Liver (tissue), 8 donors: ENCODE measurements at regions not wholly inside any gene's neighbourhood (a gene's known extent, or its start where the extent isn't known, plus 50 kb on each side); places are given as distances from the start of the nearest gene placed in this dataset.
A peak's percentile ranks its signal among the peaks of the same experiment; 100 is the strongest.

Experiments used
- DNase-seq: peaks from one replicate; pipeline ENCODE4 v3.0.0-alpha.2; 2017; ENCODE audit warnings: low spot score
- H3K27ac ChIP-seq, 2 donors: one replicate each; pipeline ENCODE4 v1.7.0; 2013; ENCODE audit warnings: inconsistent platforms in 2 of 2, low read length in 2 of 2, control low read depth in 1 of 2, low read depth in 1 of 2, mild to moderate bottlenecking in 1 of 2
- H3K27me3 ChIP-seq, 4 donors: one replicate each; pipeline versions ENCODE4 v1.6.1 to v1.7.0; 2013; ENCODE audit warnings: low read length in 3 of 4, inconsistent platforms in 1 of 4, mild to moderate bottlenecking in 1 of 4, moderate library complexity in 1 of 4; ENCODE audit not compliant: control insufficient read depth in 4 of 4, insufficient read depth in 4 of 4
- H3K36me3 ChIP-seq, 4 donors: one replicate each; pipeline versions ENCODE4 v1.6.1 to v1.7.0; 2013; ENCODE audit warnings: low read length in 3 of 4, mild to moderate bottlenecking in 3 of 4, low read depth in 1 of 4, moderate library complexity in 1 of 4; ENCODE audit not compliant: control insufficient read depth in 4 of 4, insufficient read depth in 3 of 4
- H3K4me1 ChIP-seq, 4 donors: one replicate each; pipeline versions ENCODE4 v1.6.1 to v1.7.0; 2013; ENCODE audit warnings: low read length in 3 of 4, mild to moderate bottlenecking in 3 of 4, moderate library complexity in 1 of 4; ENCODE audit not compliant: control insufficient read depth in 4 of 4, insufficient read depth in 4 of 4
- H3K4me3 ChIP-seq, 3 donors: one replicate each; pipeline versions ENCODE4 v1.6.1 to v1.7.0; 2013; ENCODE audit warnings: low read length in 3 of 3, control low read depth in 1 of 3, low read depth in 1 of 3, mild to moderate bottlenecking in 1 of 3
- H3K9ac ChIP-seq, 2 donors: one replicate each; pipeline ENCODE4 v1.7.0; 2013; ENCODE audit warnings: low read length in 2 of 2, mild to moderate bottlenecking in 2 of 2, moderate library complexity in 2 of 2, control low read depth in 1 of 2, low read depth in 1 of 2
- H3K9me3 ChIP-seq, 4 donors: one replicate each; pipeline versions ENCODE4 v1.6.1 to v1.7.0; 2013; ENCODE audit warnings: low read length in 3 of 4; ENCODE audit not compliant: control insufficient read depth in 4 of 4
- ATF3 ChIP-seq: IDR thresholded peaks from 2 replicates; pipeline ENCODE4 v1.6.1; 2016; ENCODE audit warnings: antibody characterized with exemption
- CTCF ChIP-seq: fragments of 150-350 bp; IDR thresholded peaks from 2 replicates; pipeline ENCODE4 v1.5.1; 2017; ENCODE audit warnings: improper control_type of control experiment, low read depth, low read length; ENCODE audit not compliant: missing input control
- EGR1 ChIP-seq, 2 donors: IDR thresholded peaks; 2 replicates each; pipeline ENCODE4 v1.6.1; 2016 to 2018; ENCODE audit warnings: antibody characterized with exemption in 2 of 2, low read depth in 2 of 2
- FOXA1 ChIP-seq: IDR thresholded peaks from 2 replicates; pipeline ENCODE4 v1.6.1; 2016; ENCODE audit warnings: antibody characterized with exemption
- FOXA2 ChIP-seq: IDR thresholded peaks from 2 replicates; pipeline ENCODE4 v1.6.1; 2016; ENCODE audit warnings: antibody characterized with exemption
- GABPA ChIP-seq, 2 donors: IDR thresholded peaks in 1 of 2; conservative IDR thresholded peaks in 1 of 2; 2 replicates each; pipeline ENCODE4 v1.6.1; 2016; ENCODE audit warnings: antibody characterized with exemption in 2 of 2, mild to moderate bottlenecking in 1 of 2, moderate library complexity in 1 of 2
- HNF4A ChIP-seq, 2 donors: conservative IDR thresholded peaks; 2 replicates each; pipeline ENCODE4 v1.6.1; 2016; ENCODE audit warnings: antibody characterized with exemption in 2 of 2, mild to moderate bottlenecking in 2 of 2
- HNF4G ChIP-seq: IDR thresholded peaks from 2 replicates; pipeline ENCODE4 v1.6.1; 2016; ENCODE audit warnings: antibody characterized with exemption
- JUND ChIP-seq, 2 donors: IDR thresholded peaks; 2 replicates each; pipeline ENCODE4 v1.6.1; 2016; ENCODE audit warnings: antibody characterized with exemption in 2 of 2
- MAX ChIP-seq: IDR thresholded peaks from 2 replicates; pipeline ENCODE4 v1.6.1; 2016; ENCODE audit warnings: antibody characterized with exemption
- NR2F2 ChIP-seq: IDR thresholded peaks from 2 replicates; pipeline ENCODE4 v1.6.1; 2016; ENCODE audit warnings: antibody characterized with exemption
- RAD21 ChIP-seq, 2 donors: IDR thresholded peaks; 2 replicates each; pipeline ENCODE4 v1.6.1; 2016; ENCODE audit warnings: antibody characterized with exemption in 2 of 2, mild to moderate bottlenecking in 2 of 2
- RXRA ChIP-seq, 2 donors: IDR thresholded peaks; 2 replicates each; pipeline ENCODE4 v1.6.1; 2017 to 2018; ENCODE audit warnings: antibody characterized with exemption in 2 of 2, mild to moderate bottlenecking in 1 of 2
- SP1 ChIP-seq: IDR thresholded peaks from 2 replicates; pipeline ENCODE4 v1.6.1; 2018; ENCODE audit warnings: antibody characterized with exemption, mild to moderate bottlenecking
- TAF1 ChIP-seq: conservative IDR thresholded peaks from 2 replicates; pipeline ENCODE4 v1.6.1; 2016; ENCODE audit warnings: antibody characterized with exemption, mild to moderate bottlenecking
- YY1 ChIP-seq: IDR thresholded peaks from 2 replicates; pipeline ENCODE4 v1.6.1; 2016; ENCODE audit warnings: antibody characterized with exemption, mild to moderate bottlenecking
- WGBS: extraction: QIAGEN DNeasy Blood & Tissue Kit; methylation state at CpG from one replicate; pipeline ENCODE4 v1.1.7; 2013; 5-methylcytosine and 5-hydroxymethylcytosine counted together
- TF ChIP-seq, protein P1 (sequence below): IDR thresholded peaks from 2 replicates; pipeline ENCODE4 v1.6.1; 2016; ENCODE audit warnings: antibody characterized with exemption
- TF ChIP-seq, protein P2 (sequence below): IDR thresholded peaks from 2 replicates; pipeline ENCODE4 v1.6.1; 2016; ENCODE audit warnings: antibody characterized with exemption, mild to moderate bottlenecking
- donor health status: healthy.
- donor health status: healthy.
- donor health status: healthy.
- donor health status: healthy.
- donor health status: healthy.

DNA sequence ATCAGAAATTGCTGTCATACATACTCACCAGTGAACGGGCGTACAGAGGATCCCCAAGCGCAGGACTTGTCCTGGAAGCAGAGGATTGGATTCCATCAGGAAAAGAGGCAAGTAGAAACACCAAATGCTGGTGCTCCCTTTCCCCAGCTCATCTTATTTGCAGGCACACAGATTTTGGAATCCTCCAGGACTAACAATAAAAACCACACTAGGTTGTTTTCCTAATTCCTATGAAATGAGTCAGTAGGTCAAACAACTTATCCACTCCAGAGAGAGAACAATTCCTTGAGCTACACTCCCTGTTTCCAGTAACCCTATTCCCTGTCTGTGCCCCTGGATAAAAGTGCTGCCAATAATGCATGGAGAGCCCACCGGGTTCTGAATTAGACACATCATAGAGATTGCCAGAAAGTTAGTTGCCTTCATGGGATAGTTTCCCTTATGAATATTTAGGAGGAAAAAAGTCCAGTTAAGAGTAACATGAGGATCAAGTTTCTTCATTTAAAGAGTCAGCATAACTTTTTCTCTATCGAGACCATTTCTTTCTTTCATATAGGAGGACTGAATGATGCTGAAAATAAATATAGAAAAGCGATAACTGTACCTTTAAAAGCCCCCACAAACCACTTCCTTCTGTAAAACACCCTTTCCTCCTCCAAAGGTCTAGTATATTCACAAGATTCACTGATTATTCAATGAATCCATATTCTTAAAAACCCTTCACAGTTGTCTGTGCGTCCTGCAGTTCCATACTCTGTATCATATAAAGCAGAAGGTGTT lies 178.3 kb upstream of the KLF14 start:
- H3K4me1 ChIP-seq: peaks cover 8 to 57% (median 37%) of the 10 kb centered on the region in 4 donors
- no peaks in the 10 kb centered on the region for H3K9me3 ChIP-seq
- H3K36me3 ChIP-seq: no peaks in the 10 kb centered on the region
- no peak for DNase-seq
- 48% methylated on average over 7 of the region's 7 CpGs for WGBS
- no peak for TF ChIP-seq MAX
- TF ChIP-seq RXRA (IDR thresholded peaks at IDR 0.05): no peak
- TF ChIP-seq FOXA1: no peak
- TF ChIP-seq, protein P1, sequence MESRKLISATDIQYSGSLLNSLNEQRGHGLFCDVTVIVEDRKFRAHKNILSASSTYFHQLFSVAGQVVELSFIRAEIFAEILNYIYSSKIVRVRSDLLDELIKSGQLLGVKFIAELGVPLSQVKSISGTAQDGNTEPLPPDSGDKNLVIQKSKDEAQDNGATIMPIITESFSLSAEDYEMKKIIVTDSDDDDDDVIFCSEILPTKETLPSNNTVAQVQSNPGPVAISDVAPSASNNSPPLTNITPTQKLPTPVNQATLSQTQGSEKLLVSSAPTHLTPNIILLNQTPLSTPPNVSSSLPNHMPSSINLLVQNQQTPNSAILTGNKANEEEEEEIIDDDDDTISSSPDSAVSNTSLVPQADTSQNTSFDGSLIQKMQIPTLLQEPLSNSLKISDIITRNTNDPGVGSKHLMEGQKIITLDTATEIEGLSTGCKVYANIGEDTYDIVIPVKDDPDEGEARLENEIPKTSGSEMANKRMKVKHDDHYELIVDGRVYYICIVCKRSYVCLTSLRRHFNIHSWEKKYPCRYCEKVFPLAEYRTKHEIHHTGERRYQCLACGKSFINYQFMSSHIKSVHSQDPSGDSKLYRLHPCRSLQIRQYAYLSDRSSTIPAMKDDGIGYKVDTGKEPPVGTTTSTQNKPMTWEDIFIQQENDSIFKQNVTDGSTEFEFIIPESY: no peak
- no peak for TF ChIP-seq ATF3
- TF ChIP-seq HNF4G: no peak
- TF ChIP-seq RAD21 (IDR thresholded peaks at IDR 0.05): no peak
- no peak for TF ChIP-seq NR2F2
- no peak for TF ChIP-seq CTCF
- TF ChIP-seq SP1: no peak
- no peak for TF ChIP-seq YY1
- TF ChIP-seq, protein P2, sequence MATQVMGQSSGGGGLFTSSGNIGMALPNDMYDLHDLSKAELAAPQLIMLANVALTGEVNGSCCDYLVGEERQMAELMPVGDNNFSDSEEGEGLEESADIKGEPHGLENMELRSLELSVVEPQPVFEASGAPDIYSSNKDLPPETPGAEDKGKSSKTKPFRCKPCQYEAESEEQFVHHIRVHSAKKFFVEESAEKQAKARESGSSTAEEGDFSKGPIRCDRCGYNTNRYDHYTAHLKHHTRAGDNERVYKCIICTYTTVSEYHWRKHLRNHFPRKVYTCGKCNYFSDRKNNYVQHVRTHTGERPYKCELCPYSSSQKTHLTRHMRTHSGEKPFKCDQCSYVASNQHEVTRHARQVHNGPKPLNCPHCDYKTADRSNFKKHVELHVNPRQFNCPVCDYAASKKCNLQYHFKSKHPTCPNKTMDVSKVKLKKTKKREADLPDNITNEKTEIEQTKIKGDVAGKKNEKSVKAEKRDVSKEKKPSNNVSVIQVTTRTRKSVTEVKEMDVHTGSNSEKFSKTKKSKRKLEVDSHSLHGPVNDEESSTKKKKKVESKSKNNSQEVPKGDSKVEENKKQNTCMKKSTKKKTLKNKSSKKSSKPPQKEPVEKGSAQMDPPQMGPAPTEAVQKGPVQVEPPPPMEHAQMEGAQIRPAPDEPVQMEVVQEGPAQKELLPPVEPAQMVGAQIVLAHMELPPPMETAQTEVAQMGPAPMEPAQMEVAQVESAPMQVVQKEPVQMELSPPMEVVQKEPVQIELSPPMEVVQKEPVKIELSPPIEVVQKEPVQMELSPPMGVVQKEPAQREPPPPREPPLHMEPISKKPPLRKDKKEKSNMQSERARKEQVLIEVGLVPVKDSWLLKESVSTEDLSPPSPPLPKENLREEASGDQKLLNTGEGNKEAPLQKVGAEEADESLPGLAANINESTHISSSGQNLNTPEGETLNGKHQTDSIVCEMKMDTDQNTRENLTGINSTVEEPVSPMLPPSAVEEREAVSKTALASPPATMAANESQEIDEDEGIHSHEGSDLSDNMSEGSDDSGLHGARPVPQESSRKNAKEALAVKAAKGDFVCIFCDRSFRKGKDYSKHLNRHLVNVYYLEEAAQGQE: no peak
- TF ChIP-seq TAF1: no peak
- TF ChIP-seq FOXA2: no peak
- TF ChIP-seq JUND (IDR thresholded peaks at IDR 0.05): no peak
- no peak for TF ChIP-seq GABPA (IDR thresholded peaks at IDR 0.05 in 1 of 2, conservative IDR thresholded peaks at IDR 0.05 in 1 of 2)
- no peak for TF ChIP-seq EGR1 (IDR thresholded peaks at IDR 0.05; ENCODE audit: low read depth in 2 of 2)
- no peak for TF ChIP-seq HNF4A (conservative IDR thresholded peaks at IDR 0.05)
- H3K27me3 ChIP-seq: no peaks in the 10 kb centered on the region
- peak overlapping the region; percentile 86 to 93 for H3K27ac ChIP-seq
- H3K4me3 ChIP-seq: peak overlapping the region; percentile 41 to 69 (median 51)
- H3K9ac ChIP-seq: peak overlapping the region; percentile 80 to 92
